OCI-LY1 (cell line): ENCODE measurements at regions not wholly inside any gene's neighbourhood (a gene's known extent, or its start where the extent isn't known, plus 50 kb on each side); places are given as distances from the start of the nearest gene placed in this dataset.

ENCODE experiments used
- EZH2 ChIP-seq: fragments of 200-600 bp; sonication (generic), shearing (Covaris generic); IDR thresholded peaks from 2 replicates; pipeline ENCODE4 v1.8.0; 2017; ENCODE audit warnings: borderline replicate concordance, mixed run types, mild to moderate bottlenecking, antibody characterized with exemption, low read length, moderate library complexity, mixed read lengths
- TF ChIP-seq, protein P1 (sequence below): fragments of 200-600 bp; sonication (generic), shearing (Covaris generic); IDR thresholded peaks from 2 replicates; pipeline ENCODE4 v1.5.1; 2017; ENCODE audit warnings: mild to moderate bottlenecking, antibody characterized with exemption, low read length, moderate library complexity, mixed read lengths

- TF ChIP-seq, protein P1, sequence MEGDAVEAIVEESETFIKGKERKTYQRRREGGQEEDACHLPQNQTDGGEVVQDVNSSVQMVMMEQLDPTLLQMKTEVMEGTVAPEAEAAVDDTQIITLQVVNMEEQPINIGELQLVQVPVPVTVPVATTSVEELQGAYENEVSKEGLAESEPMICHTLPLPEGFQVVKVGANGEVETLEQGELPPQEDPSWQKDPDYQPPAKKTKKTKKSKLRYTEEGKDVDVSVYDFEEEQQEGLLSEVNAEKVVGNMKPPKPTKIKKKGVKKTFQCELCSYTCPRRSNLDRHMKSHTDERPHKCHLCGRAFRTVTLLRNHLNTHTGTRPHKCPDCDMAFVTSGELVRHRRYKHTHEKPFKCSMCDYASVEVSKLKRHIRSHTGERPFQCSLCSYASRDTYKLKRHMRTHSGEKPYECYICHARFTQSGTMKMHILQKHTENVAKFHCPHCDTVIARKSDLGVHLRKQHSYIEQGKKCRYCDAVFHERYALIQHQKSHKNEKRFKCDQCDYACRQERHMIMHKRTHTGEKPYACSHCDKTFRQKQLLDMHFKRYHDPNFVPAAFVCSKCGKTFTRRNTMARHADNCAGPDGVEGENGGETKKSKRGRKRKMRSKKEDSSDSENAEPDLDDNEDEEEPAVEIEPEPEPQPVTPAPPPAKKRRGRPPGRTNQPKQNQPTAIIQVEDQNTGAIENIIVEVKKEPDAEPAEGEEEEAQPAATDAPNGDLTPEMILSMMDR: no peak
- no peak for TF ChIP-seq EZH2
These were observed 80.8 kb upstream of the TIAM2 start for GRCh38 chr6:154914288-154914687.
